GM18499 (cell line): ENCODE measurements at regions not wholly inside any gene's neighbourhood (a gene's known extent, or its start where the extent isn't known, plus 50 kb on each side); places are given as distances from the start of the nearest gene placed in this dataset.

Experiments
- ATAC-seq: cut with Tn5 transposase; IDR thresholded peaks from one replicate; pipeline ENCODE4 v1.9.1; 2021; ENCODE audit warnings: moderate number of reproducible peaks; ENCODE audit not compliant: insufficient read depth, unreplicated experiment

DNA sequence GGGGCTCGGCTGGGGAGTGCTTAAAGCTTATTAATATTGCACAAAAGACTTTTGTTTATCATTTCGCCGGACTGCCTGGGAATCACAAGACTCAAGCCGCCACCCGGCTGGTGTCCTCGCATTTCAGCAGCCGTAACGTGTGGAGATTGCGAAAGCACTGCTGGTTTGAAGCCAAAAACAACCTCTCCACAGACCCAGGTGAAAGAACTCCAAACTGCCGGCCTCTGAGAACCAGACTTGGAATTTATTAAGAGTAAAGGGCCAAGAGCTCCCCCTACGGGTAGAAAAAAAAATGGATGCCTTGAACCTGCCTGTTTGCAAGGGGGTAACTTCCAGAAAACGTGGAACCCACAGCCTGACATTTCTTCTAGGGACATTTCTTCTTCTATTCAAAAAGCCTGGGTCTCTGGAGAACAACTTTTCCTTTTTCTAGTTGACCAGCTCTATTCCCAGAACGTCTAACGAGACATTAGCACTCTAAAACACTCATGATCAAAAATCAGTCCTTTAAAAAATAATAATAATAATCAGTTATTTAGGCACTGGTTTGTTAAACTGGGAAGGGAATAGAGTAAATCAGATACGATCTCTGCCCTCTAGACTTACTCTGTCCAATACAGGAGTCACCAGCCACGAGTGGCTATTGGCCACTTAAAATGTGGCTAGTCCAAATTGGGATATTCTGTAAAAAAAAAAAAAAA, 216.3 kb downstream of the C1D start:
- ATAC-seq: no peak

DNA sequence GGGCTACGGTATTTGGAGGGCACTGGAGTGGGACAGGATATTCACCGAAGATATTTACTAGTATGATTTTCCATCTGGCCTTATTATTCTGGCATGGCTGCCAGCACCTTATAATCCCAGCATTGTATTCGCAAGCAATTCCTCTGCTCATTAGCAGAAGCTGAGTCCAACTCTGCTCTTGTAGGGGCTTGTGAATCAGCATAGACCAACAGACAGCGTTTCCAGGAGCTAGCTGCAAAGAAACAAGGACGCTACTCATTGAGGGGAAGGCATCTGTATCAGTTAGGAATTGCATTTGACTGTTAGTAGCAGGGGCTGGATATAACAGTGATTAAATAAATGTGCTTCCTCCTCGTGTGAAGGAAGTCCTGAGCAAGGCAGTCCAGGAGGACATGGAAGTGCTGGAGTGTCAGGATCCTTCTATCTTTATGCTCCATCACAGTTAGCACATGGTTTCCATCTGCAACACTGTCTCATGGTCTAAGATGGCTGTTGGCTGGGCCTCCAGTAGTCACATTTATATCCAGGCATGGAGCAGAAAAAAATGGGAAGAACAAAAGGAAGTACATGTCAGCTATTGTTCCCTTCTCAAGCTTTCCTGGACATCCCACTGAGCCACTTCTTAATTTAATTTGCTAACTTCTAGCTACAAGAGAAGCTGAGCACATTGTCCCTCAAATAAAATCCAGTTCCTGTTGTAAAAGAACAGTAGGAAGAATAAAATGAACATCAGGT, 214.1 kb downstream of the C1D start:
- ATAC-seq: no peak

DNA sequence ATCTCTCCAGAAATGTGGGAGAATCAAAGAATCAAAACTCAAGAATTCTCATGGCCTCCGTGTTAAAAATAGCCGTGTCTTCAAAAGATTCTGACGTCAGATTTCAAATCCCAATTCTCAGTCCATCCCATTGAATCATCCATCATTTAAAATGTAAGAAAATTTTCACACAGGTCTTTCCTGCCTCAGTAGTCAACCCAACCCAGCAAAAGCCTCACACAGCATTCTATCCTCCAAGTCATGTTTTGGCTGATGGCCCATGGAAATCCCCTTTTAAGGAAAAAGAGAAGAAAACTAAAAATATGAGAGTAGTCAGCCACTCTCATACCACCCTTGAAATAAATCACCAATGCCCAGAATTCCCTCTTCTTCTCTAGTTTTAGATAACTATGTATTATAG, 211.8 kb downstream of the C1D start:
- no peak for ATAC-seq

- ATAC-seq: no peak
These were observed 210.6 kb downstream of the C1D start for GRCh38 chr2:67851956-67852824.

GRCh38 chr2:67854103-67854743, 208.6 kb downstream of the C1D start:
- no peak for ATAC-seq

DNA sequence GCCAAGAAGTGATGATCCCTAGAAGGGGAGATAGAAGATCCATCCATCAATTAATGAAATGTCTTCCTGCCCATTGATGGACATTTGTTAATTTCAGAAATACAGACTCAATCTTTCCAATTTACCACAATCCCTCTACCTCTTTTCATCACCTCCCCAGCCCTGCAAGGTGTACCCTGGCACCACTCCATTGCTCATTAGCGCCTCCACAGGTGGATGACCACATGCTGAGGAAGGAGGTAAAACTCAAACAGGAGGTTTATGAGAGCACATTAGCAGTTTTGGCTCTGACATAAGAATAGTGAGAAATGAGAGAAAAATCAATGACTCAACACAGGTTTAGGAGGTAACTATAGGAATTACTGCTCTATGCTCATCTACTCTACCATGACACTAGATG, 208.0 kb downstream of the C1D start:
- no peak for ATAC-seq

DNA sequence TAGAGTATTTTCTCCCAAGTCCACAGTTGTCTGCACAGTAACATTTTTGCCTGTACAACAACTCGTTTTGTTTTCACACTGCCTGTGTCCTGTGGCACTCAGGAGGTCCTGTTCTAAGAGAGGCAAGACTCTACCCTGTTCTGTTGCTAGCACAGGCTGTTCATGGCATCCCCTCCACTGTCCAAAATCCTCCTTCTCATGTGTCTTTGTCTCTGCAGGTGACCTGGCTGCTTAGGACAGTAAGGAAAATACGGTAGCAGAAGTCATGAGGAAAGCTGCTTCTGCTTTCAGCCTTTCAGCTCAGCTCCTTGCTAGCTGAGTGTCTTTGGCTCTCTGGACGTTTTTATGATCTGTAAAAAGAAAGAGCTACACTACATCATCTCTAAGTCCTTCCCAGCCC, 205.9 kb downstream of the C1D start:
- ATAC-seq: no peak

DNA sequence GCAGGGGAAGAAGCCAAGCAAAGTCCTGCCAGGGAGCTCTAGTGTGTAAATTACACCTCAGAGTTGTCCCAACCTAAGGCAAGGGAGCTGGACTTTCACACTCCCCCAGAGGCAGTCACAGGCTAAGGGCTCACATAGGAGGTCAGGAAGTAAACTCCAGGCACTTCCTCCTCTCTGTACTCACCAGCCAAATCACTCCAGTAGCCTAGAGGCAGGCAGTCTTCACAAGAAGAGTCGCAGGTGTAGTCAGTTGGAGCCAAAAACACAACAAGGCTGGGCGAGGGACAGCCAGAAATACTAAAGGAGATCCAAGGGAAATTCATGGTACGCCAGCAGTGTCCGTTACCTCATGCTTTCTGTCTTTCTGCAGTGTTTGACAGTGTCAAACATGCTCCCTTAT, 205.0 kb downstream of the C1D start:
- no peak for ATAC-seq

- ATAC-seq: no peak
These were observed 203.9 kb downstream of the C1D start for GRCh38 chr2:67858886-67859285.

GRCh38 chr2:67865917-67866316, 196.9 kb downstream of the C1D start:
- no peak for ATAC-seq

GRCh38 chr2:67867735-67868134, 195.1 kb downstream of the C1D start:
- no peak for ATAC-seq

DNA sequence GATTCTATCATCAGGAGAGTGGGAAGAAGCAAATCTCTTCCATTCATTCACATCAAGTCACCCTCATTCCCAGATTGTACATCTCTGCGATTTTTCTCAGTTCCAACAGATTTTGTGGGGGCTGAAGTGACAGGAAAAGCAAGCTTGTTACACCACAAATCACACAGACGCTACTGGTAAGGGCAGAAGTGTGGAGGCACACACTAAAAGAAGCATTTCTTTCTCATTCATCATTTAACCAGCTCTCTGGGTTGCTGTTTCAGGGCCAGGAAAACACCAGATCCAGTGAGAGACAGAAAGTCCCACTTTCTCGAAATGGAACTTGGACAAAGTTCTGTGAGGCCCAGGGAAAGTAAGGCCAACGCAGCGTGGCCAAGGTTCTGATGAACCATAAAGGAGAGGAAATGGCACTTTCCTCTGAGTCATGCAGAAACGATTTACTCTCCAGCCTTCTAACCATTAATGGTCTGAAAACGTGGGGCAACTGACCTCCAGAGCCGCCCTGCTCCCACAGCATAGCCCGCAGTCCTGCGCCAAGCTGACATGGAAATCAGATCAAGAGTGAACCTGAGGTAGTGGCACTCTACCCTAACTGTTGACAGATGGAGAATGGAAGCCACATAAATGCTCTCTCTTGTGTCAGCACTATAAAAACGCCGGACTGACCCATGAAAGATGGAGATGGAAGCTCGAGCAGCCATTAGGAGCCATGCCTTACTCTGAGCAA, 191.0 kb downstream of the C1D start:
- ATAC-seq: no peak

- no peak for ATAC-seq
These were observed 190.3 kb downstream of the C1D start for GRCh38 chr2:67872481-67872880.

DNA sequence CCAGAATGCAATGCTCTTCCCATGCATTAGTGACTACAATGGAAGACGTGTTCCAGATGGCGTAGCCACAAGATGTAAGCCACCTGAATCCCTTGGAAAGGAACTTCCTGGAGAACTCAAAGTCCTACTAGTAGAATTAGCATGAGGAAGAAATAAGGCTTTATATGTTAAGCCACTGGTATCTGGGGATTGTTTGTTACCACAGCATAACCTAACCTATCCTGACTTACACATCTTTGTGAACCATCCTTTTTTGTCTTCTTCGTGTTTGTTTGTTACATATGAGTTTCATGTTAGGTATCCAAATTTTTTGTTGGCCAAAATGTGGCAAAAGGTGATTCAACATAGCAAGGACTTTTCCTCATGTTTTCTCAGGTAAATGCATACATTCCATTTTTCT, 188.9 kb downstream of the C1D start:
- ATAC-seq: no peak

GRCh38 chr2:67876176-67876575, 186.6 kb downstream of the C1D start:
- no peak for ATAC-seq

DNA sequence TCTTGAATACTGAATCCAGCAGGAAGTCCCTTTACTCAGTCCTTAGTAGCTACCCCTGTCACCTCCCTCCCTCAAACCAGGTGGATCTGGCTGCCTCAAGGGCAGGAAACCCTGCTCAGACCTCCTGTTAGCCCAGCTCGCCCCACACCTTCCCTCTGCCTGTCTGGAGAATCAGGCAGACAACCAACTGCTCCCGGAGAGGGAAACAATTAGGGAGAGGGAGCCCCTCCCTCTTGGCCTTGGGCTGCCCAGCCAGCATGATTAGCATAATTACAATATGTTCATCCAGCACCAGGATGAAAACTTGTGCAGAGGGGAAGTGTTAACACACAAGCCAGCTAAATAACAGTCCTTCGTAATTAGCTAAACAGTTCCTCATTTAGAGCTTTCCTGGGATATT, 185.5 kb downstream of the C1D start:
- ATAC-seq: no peak

DNA sequence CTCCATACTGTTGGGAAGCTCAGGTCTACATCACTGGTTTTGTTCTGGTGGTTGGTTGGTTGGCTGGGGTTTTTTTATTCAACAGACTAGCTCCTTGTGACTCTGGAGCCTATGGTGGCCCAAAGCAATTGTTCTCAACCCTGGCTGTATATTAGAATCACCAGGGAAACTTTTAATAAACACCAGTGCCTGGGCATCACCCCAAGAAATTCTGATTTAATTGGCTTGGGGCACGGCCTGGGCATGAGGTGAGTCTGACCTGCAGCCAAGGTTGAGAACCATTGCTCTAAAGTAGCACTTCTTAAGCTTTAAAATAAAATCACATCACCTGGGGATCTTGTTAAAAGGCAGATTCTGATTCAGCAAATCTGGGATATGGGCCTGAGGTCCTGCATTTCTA, 184.1 kb downstream of the C1D start:
- ATAC-seq: no peak

DNA sequence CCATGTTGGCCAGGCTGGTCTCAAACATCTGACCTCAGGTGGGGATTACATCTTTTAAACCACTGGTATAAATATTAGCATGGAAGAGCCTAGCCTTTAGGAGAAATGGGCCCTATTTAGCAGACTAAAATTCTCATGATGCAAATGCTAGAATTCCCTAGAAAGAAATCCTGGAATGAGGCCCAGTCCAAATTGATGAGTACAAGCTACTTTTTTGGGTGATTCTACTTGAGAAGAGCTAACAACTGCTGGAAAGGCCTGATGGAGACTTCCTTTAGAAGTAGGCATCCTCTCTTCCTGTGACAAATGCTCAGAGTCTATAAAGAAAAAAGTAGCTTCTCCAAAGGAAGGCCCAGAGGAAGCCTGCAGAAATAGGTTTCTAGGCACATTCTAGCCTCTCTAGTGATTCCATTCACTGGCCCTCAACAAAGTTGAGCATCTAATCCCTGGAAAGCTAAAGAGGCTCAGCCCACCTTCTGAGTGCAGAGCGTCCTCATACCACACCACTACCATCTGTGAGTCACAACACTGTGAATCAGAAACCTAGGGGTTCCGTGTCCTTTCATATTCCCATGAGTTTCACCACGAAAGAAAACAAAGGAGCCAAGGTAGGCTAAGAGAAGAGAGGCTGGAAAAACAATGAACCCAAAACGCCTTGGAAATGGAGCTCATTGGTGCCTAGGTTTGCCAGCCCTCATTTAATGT, 183.1 kb downstream of the C1D start:
- no peak for ATAC-seq

GRCh38 chr2:67880291-67880761, 182.5 kb downstream of the C1D start:
- no peak for ATAC-seq
